HG03378 (cell line): ENCODE measurements at regions not wholly inside any gene's neighbourhood (a gene's known extent, or its start where the extent isn't known, plus 50 kb on each side); places are given as distances from the start of the nearest gene placed in this dataset.
A peak's percentile ranks its signal among the peaks of the same experiment; 100 is the strongest.
"Not testable (repeated sequence)": the region's sequence is repeated elsewhere in the genome, so short reads cannot be mapped to it uniquely, and the experiment has no call there.

Experiments used
- ATAC-seq: cut with Tn5 transposase; IDR thresholded peaks from one replicate; pipeline ENCODE4 v1.9.1; 2021; ENCODE audit warnings: mild to moderate bottlenecking, moderate library complexity; ENCODE audit not compliant: unreplicated experiment

DNA sequence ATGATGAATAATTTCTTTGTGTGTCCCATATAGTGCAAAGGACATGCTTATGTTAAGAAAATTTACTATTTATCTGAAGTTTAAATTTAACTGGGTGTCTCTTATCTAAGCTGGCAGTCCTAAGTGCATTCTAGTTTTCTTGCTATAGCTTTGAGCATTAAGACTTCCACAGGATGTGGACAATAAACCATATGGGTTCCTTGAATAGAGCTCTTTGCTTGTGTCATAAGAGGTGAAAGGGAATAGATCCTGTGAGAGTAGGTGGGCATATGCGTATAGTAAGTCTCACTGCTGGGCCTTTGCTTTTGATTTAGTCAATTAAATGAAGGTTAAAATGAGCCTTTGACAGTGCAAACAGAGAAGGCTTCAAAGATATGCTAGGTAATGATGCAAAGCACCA, 223.4 kb upstream of the GYPA start:
- ATAC-seq = no peak

DNA sequence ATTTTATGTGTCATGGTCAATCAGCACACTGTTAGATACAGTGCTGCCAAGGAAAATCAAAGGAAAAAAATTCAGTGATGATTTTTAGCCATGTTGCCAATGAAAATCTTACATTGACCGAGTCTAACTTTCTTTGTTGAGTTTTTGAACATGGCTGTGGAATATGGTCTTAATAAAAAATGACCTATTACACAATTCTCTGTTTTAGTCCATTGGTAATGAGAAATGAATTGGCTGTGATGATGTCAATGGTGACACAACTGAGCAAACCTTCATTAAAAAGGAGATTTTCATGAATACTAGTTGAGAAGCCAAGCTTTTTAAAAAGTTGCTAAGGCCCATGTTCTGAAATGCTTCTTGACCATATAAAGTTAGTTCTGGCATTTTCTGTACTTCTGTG, 225.9 kb upstream of the GYPA start:
- ATAC-seq = no peak

DNA sequence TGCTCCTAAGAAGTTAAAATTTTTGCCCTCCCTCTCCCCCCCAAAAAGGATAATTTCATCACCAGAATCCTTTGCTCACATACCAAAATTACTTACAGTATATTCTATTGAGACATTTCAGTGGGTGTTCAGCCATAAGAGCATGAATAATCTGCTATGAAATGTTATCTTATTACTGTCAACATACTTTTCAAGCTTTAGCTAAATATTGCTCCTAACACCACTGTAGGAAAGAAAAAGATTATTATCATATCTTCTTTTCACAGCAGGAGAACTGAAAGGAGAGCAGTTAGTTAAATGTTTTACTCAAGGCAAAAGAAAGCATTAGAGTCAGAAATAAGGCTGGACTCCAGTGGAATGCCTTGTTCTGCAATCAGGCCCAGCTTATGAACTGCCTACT, 231.0 kb upstream of the GYPA start:
- no peak for ATAC-seq

DNA sequence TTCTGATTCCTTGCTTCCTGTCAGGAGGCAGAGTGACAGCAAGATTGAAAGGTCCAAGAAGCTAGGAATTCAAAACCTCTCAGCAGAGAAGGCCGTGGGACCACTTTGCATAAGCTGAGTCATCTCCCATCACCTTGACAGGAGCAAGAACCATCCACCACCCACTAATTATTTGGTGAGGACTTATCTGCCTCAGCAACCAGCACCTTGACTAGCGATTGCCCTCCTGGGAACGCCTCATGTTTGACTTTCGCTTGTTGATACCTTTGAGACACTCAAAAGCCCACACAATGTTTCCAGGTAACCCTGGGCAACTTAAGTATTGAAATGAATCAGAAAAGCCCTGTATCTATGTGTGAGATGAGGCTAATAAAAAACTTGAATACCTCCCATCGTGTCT, 233.5 kb upstream of the GYPA start:
- peak; percentile 94 for ATAC-seq

DNA sequence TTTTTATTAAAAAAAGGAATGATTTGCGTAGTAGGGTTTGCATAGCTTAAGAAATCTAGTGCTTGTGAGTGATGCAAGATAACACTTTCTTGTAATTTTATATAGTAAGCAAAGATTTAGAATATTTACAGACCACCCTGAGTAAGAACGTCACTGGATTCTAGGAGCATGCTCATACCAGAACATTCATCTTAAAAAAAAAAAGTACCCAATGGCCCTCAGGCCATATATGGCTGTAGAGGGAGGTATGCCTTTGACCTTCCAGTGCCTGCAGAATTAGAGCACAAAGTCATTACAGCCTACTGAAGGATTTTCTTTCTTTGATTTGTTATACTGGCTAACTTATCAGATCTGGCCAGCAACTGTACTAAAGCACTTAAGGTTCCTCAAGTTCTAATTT, 236.3 kb upstream of the GYPA start:
- ATAC-seq = no peak

DNA sequence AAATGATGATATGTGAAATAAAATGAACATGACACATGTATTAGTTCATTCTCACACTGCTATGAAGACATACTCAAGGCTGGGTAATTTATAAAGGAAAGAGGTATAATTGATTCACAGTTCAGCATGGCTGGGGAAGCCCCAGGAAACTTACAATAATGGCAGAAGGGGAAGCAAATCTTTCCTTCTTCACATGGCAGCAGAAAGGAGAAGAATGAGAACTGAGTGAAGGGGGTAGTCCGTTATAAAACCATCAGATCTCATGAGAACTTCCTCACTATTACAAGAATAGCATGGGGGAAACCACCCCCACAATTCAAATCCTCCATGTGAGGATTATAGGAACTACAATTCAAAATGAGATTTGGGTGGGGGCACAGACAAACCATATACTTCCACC, 243.9 kb upstream of the GYPA start:
- ATAC-seq = no peak

DNA sequence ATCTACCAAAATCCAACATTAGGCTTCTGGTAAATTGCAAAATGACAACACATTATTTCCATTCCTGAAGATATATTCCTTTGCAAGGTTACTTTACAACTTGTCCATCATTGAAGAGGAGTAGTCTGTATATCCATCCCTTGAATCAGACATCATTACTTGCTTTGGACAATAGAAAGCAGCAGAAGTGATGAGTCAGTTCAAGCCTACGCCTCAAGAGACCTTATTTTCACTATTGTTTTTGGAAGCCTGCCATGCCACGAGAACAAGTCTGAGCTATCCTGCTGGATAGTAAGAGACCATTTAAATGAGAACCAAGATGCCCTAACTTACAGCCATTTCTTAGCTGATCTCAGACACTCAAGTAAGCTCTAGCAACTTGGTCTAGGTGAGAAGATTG, 246.0 kb upstream of the HHIP start:
- ATAC-seq = peak; percentile 97

DNA sequence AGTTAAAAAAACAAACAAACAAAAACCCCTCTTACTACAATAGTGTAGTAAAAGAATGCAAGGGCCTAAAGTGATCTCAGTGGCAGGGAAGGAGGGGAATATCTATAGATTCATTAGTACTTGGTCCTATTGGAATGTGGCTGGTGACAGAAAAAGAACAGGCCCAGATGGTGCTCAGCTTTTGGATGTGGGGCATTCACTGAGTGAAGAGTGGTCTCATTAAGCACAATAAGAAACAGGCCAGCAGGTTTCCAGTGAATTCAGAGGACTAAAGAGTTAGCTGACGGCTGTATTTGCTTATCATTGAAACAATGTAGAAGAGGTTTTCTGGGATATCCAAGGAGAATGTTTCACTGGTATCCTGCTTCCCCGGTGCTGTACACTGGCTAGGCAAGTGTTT, 243.8 kb upstream of the HHIP start:
- no peak for ATAC-seq

DNA sequence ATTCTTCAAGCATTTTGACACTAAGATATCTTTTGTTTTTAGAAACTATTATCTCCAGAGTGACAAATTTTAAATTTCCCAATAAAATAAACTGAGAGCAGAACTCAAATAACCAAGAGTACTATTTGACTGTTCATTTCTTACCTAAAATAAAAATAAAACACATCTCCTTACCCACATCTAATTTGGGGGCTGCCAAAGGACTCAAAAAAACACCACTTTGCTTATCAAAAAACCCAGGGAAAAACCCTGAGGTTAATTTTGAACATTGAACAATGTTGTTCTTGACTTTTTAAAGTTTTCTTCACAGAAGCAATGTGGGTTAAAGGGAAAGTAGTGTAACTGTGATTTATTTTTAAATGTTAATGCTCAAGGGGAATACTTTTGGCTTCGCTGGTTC, 243.0 kb upstream of the HHIP start:
- no peak for ATAC-seq

DNA sequence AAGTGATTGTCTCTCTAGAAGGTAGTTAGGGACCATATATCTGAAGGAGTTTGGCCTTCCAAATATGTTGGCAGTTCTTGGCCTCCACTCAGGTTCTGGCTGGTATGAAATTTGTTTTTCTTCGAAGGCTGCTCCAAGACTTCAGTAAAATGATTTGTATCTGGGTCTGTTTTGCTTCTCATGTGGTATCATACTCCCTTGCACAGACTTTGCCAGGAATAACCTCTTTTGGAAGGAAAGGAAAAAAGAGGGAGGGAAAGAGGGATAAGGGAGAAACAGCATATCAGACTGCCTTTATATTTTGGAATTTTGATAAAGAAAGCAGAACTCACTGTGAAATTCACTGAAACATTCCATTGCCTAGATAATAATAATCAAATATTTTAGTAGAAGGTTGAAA, 242.1 kb upstream of the HHIP start:
- no peak for ATAC-seq

DNA sequence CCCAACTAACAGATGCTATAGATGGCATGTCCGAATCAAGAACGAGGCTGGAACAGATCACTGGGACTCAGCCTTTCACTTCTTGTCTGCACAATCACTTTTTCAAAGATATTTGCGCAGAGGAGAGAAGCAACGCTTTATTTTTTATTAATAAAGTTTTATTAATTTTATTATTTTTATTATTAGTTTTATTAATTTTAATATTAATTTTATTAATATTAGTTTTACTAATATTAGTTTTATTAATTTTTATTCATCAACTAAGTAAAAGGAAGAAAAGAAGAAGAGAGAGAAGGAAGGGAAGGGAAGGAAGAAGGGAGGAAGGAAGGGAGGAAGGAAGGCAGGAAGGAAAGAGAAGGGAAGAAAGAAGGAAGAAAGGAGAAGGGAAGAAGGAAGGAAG, 236.4 kb upstream of the HHIP start:
- ATAC-seq = no peak

DNA sequence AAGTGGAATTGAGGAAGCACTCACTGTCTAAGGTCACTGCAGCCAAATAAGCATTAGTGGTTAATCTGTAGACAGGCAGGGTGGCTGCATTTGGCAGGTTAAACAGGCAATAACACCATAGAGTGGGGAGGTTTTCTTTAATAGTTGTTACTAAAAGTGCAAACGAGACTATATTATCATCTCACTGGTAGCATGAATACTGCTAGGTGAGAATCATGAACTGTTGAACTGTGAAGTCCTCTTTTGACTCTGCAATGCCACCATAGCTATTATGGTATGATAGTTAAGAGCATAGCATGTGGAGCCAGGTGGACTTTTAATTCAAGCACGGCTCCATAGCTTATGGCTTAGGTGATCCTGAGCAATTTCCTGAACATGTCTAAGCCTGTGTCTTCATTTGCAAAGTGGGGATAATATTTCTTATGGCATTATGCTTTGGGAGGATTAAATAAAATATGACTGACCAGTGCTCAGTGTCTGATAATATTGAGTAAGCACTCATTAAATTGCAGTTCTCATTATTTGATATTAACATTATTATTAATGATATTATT, 235.6 kb upstream of the HHIP start:
- ATAC-seq = peak; percentile 43

DNA sequence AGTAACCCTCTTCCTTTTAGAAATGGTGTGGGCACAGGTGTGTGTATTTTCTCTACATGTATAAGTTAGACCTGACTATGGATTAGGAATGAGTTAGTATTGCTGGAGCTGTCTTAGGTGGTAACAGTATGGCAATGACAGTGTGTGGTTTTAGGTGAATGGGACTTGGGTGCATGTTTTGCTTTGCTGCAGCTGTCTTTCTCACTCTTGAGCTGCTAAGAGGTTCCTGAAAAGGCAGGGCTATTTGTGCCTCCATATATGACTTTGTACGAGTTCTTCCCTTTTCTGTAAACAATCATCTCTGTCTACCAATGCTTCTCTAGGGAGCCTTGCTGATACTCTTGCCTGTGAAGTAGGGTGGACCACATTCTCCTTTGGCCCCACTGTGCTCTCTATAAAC, 234.8 kb upstream of the HHIP start:
- ATAC-seq = peak; percentile 48

DNA sequence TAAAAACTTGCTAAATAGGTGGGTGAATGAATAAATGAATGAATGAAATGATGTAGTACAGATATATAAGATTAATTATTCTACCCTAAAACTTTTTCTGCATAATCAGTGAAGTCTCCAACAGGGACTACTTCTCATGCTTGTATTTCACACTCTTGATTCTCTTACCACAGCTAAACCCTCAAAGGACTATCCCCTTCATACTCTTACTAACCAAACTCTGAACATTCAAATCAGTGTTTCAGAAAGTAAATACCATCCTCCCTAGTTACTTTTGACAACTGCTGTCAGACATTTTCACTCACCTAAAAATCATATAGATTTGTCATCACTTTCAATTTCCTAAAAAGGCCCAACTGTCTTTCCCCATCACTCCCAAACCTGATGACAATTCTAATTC, 234.3 kb upstream of the HHIP start:
- peak; percentile 64 for ATAC-seq

DNA sequence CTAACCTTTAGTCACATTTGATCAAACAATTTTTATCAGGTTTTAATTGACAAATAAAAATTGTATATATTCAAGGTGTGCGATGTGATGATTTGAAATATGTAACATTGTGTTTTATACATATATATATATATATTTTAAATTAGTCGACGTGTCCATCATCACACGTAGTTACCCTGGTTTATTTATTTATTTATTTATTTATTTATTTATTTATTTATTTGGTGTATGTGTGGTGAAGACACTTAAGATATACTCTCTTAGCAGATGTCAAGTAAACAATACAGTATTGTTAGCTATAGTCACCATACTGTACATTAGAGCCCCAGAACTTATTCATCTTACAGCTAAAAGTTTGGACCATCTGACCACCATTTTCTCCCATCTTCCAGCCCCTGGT, 224.9 kb upstream of the HHIP start:
- no peak for ATAC-seq

DNA sequence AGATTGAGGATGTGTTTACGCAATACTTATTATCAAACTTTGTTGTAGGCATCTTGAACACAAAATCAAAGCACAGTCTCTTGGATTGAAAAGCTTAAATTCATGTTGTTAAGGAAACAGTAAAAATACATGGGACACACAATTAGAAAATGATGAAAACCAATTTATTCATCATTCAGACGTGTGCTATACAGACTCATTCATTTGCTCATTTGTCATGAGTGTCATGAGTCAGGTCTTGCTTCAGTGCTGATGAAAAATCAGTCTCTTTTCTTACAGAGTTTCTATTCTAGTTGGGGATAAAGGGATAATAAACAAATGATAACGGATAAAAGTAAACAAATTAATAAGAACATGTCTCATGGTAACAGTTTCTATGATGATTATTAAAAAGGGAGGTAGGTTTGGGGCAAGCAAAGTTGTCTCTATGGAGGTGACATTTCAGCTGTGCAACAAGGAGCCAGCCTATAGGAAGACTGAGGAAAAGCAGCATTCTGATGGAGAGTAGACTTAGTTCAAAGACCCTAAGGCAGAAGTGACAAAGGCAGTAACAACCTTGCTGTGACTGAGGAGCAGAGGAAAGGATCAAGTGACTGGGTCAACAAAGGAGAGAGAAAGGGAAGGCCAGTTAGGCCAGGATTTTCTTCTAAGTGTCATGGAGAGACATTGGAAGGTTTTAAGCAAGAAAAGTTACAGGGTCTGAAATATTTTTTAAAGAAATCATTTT, 224.0 kb upstream of the HHIP start:
- ATAC-seq = no peak

DNA sequence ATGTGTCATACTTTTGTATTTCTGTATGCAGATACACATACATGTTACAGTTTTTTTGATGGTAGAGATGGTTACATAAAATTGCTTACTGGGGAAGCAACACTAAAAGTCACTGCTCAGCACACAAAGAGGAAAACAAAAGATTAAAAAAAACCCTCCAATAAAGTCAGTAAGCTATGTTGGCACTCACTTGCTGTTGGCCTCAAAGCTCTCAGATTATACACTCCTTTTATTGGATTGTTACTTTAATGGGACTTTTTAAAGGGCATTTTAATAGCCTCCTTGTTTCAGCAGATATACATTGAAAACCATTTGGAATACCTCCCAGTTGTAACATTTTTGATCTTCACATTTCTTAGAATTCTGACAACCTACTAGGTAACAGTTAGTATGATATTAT, 222.0 kb upstream of the HHIP start:
- no peak for ATAC-seq

DNA sequence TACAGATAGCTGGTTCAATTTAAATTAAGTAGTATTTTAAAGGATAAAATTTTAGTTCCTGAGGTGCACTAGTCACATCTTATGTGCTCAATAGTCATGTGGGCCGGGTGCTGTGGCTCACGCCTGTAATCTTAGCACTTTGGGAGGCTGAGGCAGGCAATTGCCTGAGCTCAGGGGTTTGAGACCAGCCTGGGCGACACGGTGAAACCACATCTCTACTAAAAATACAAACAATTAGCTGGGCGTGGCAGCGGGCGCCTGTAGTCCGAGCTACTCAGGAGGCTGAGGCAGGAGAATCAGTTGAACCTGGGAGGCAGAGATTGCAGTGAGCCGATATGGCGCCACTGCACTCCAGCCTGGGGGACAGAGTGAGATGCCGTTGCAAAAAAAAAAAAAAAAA, 219.9 kb upstream of the HHIP start:
- ATAC-seq = not testable (repeated sequence)

DNA sequence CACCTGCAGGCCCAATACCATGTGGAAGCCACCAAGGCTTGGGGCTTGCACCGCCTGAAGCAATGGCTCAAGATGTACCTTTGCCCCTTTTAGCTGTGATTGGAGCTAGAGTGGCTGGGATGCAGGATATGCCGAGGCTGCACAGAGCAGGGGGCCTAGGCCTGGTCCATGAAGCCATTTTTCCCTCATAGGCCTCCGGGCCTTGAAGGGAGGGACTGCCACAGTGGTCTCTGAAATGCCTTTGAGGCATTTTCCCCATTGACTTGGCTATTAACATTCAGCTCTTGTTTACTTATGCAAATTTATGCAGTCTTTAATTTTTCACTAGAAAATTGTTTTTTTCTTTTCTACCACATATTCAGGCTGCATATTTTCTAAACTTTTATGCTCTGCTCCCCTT, 203.2 kb upstream of the HHIP start:
- ATAC-seq = no peak

DNA sequence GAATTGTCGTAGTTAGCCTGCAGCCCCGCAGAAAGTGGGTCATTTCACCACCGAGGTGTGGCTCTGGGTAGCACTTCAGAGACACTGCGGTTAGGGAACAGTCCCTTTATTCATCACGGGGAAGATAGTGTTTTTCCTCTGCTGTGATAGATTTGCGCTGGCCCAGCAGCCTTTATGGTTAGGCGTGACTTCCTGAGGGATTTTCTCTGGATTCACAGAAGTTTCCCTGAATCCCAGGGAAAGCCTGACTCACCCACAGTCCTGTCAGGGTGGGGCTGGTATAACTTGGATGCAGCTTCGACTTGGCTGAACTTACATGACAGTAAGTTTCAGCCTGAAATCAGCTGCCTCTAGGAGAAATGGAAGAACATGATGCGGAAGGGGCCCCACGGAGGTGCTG, 196.3 kb upstream of the HHIP start:
- ATAC-seq = no peak

DNA sequence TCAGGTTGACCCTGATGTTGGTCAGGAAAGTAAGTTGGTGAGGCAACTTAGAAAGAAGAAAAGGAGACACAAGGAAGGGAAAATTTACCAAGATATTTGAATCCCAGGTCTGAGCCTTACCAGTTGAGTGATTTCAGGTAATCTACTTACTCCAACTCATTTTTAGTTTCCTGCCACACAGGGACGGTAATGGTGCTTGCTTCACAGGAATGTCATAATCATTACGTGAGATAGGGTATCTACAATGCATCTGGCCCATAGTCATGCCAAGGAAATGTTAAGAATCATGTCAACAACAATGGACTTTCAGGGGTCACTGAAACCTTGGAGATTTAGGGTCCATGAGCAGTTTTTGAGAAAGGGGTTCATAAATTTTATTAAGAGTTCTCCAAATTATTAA, 195.4 kb upstream of the HHIP start:
- no peak for ATAC-seq

DNA sequence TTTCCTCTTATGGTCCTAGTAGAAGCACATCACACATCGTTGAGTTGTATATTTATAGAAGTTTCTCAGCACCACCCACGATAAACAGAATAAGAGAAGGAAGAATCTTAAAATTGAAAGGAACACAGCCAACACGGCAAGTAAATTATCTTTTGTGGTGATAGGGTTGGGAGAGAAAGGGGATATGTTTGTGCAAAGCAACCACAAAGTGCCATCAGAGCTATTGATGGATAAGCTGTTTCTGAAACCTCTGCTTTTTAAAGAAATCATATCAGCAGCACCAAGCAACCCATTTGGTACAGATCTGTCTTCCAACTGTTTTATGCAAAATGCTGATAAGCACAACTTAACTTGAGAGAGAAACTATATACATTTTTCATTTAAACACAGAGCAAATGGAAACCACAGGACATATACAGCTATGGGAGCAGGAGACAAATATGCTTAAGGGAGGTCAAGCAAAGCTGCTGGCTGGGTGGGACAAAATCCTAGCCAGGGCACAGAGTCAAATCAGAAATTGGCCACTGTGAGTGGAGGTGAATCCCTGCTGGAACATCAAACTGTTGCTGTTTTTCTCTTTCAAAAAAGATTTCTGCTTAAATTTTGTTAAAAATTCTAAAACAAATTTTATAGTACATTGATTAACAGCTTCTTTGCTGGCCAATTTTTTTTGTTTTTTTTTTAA, 194.0 kb upstream of the HHIP start:
- no peak for ATAC-seq

DNA sequence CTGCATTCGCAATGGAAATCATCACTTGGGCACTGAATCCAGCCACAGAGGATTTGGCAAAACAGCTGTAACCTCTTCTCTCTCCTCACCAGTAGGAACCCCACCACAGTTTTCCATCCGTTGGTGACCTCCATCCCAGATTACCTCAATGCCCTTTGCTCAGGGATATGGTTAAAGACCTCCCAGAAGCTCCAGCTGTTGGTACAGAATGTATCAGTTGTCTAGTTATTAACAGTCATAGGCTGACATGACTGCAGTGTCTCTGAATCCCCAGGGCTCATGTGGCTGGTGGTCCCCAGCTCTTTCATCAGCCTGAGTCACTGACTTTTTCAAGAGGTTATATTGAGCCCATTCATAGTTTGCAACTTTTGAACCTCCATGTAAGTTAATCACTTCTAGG, 189.8 kb upstream of the HHIP start:
- ATAC-seq = no peak
